Ishikawa (cell line): ENCODE measurements at regions not wholly inside any gene's neighbourhood (a gene's known extent, or its start where the extent isn't known, plus 50 kb on each side); places are given as distances from the start of the nearest gene placed in this dataset.

Experiments
- CEBPB ChIP-seq: IDR thresholded peaks from 2 replicates; pipeline ENCODE4 v1.6.1; 2012
- CREB1 ChIP-seq: IDR thresholded peaks from 2 replicates; pipeline ENCODE4 v1.6.1; 2012; ENCODE audit warnings: low read depth
- EGR1 ChIP-seq: IDR thresholded peaks from 2 replicates; pipeline ENCODE4 v1.6.1; 2012
- FOXM1 ChIP-seq: IDR thresholded peaks from 2 replicates; pipeline ENCODE4 v1.6.1; 2012; ENCODE audit warnings: low read depth, borderline replicate concordance
- RAD21 ChIP-seq: IDR thresholded peaks from 2 replicates; pipeline ENCODE4 v1.6.1; 2012; ENCODE audit warnings: low read depth
- TAF1 ChIP-seq: IDR thresholded peaks from 2 replicates; pipeline ENCODE4 v1.6.1; 2012; ENCODE audit warnings: low read depth, mild to moderate bottlenecking
- YY1 ChIP-seq: IDR thresholded peaks from 2 replicates; pipeline ENCODE4 v1.6.1; 2012; ENCODE audit warnings: low read depth
- TF ChIP-seq, protein P1 (sequence below): IDR thresholded peaks from 2 replicates; pipeline ENCODE4 v1.6.1; 2012; ENCODE audit warnings: low read depth, mild to moderate bottlenecking

DNA sequence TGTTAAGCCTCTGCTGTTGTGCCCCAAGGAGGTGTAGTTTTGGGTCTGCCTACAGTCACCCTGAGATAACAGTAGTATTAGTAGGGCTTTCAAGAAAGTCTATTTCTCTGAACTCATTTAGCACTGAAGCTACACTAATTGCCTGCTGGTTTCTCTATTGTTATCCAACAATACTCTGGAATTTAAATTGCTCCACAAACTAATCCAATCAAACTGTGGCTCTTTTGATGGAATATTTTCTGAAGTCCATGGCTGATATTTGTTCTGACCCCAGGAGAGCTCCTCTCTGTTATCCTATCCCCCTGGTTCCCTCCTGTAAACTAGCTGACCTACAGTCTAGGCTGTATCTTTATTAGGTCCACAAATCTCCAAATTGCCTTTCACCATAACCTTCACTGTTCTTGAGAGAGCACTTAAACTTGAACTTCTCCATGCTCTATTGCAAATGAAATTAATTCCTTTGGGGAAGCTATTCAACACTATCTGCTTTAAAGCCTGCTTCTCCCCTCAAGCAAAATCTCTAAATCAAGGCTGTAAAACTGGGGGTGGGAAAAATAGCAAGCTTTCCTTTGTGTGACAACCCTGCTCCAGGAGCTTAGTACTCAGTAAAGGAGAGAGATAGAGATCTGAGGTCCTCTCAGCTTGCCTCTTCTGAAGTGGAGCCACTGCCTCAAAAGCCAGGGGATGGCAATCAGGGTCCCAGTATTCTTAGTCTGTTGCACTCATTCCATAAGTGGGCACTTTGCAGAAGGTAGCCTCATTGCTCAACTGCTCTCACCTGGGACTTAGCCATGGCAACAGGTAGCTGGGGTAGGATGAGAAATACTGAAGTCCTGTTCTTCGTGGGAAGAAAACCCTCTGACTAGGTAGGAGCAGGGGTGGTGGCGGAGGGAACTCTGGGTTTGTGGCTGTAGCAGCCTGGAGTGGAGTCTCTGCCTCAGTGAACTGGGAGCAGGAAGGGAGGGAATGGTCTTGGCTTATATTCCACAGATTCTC, 110.9 kb downstream of the MACIR start:
- TF ChIP-seq RAD21 (no peak), CREB1 (no peak), YY1 (no peak), CEBPB (no peak), EGR1 (no peak), TAF1 (no peak), FOXM1 (no peak)
- TF ChIP-seq, protein P1, sequence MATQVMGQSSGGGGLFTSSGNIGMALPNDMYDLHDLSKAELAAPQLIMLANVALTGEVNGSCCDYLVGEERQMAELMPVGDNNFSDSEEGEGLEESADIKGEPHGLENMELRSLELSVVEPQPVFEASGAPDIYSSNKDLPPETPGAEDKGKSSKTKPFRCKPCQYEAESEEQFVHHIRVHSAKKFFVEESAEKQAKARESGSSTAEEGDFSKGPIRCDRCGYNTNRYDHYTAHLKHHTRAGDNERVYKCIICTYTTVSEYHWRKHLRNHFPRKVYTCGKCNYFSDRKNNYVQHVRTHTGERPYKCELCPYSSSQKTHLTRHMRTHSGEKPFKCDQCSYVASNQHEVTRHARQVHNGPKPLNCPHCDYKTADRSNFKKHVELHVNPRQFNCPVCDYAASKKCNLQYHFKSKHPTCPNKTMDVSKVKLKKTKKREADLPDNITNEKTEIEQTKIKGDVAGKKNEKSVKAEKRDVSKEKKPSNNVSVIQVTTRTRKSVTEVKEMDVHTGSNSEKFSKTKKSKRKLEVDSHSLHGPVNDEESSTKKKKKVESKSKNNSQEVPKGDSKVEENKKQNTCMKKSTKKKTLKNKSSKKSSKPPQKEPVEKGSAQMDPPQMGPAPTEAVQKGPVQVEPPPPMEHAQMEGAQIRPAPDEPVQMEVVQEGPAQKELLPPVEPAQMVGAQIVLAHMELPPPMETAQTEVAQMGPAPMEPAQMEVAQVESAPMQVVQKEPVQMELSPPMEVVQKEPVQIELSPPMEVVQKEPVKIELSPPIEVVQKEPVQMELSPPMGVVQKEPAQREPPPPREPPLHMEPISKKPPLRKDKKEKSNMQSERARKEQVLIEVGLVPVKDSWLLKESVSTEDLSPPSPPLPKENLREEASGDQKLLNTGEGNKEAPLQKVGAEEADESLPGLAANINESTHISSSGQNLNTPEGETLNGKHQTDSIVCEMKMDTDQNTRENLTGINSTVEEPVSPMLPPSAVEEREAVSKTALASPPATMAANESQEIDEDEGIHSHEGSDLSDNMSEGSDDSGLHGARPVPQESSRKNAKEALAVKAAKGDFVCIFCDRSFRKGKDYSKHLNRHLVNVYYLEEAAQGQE: no peak
